GM21423 (cell line): ENCODE measurements at regions not wholly inside any gene's neighbourhood (a gene's known extent, or its start where the extent isn't known, plus 50 kb on each side); places are given as distances from the start of the nearest gene placed in this dataset.

Experiments used
- ATAC-seq: cut with Tn5 transposase; IDR thresholded peaks from one replicate; pipeline ENCODE4 v1.9.1; 2021; ENCODE audit warnings: mild to moderate bottlenecking, moderate library complexity; ENCODE audit not compliant: unreplicated experiment

GRCh38 chr1:219289171-219289570, 115.5 kb downstream of the LYPLAL1 start:
- no peak for ATAC-seq

GRCh38 chr1:219283541-219283940, 109.9 kb downstream of the LYPLAL1 start:
- no peak for ATAC-seq

- ATAC-seq = no peak
These were observed 108.2 kb downstream of the LYPLAL1 start for GRCh38 chr1:219281831-219282230.

GRCh38 chr1:219279017-219279770, 105.5 kb downstream of the LYPLAL1 start:
- ATAC-seq = no peak

- no peak for ATAC-seq
These were observed 104.6 kb downstream of the LYPLAL1 start for GRCh38 chr1:219278288-219278687.

- no peak for ATAC-seq
These were observed 103.8 kb downstream of the LYPLAL1 start for GRCh38 chr1:219277304-219278105.

GRCh38 chr1:219276049-219276738, 102.5 kb downstream of the LYPLAL1 start:
- ATAC-seq = no peak

DNA sequence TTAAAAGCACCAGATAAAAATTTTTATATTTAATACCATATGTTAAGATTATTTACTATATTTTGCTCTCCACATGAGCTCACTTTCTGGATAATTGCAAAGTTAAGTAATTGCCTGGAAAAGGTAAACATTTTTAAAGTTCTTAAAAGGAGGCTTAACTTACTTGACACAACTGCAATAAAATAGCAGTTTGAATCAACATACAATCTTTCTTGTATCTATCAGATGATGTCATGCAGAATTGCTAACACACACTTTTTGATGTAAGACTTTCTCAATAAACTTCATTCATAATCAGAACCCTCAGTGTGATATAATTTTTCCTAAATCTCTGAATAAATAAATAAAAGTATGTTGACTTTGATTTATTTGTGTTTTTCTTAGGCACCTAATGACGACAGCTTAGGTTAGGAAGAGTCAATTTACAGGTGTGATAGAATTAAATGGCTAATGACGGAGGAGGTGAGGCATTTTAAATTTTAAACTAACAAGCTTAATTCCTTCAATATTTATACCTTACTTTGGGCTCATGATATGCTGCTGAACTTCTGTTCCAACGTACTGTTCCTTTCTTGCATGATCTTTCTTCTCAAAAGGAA, 99.5 kb downstream of the LYPLAL1 start:
- ATAC-seq = no peak

DNA sequence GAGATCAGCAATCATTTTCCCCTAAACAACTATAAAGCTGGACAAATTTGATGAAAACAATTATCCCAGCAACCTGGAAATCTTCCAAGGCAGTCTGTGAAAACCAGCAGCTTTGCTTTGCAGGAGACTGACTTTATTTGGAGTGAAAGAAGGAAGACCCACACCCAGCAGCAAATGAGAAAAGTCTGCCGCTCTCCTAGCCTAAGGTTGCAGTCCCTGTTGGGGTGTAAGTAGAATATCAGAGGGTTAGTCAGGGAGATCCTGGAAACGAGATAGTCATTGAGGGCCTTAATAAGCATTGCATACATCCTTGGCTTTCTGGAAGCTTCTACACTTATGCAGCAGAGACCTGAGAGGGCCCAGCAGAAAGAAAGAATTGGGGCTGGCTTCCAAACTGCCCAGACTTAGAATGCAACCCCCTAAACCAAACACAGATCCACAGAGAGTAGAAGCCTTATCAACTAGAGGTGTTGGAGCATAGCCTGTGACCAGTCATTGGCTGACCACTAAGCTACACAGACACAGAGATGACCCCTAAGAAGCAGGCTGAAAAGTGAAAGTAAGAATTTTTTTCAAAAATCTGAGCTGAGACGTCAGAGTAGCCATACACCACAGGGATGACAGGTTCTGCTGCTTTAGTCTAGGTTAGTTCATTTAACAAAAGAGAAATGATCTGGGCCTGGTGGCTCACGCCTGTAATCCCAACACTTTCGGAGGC, 98.3 kb downstream of the LYPLAL1 start:
- ATAC-seq = no peak

- ATAC-seq = no peak
These were observed 95.5 kb downstream of the LYPLAL1 start for GRCh38 chr1:219269171-219269570.

GRCh38 chr1:219266524-219266923, 92.8 kb downstream of the LYPLAL1 start:
- no peak for ATAC-seq

GRCh38 chr1:219265026-219265515, 91.4 kb downstream of the LYPLAL1 start:
- ATAC-seq = no peak

GRCh38 chr1:219264561-219264960, 90.9 kb downstream of the LYPLAL1 start:
- ATAC-seq = no peak
